ENCODE measurements at regions not wholly inside any gene's neighbourhood (a gene's known extent, or its start where the extent isn't known, plus 50 kb on each side); places are given as distances from the start of the nearest gene placed in this dataset.

DNA sequence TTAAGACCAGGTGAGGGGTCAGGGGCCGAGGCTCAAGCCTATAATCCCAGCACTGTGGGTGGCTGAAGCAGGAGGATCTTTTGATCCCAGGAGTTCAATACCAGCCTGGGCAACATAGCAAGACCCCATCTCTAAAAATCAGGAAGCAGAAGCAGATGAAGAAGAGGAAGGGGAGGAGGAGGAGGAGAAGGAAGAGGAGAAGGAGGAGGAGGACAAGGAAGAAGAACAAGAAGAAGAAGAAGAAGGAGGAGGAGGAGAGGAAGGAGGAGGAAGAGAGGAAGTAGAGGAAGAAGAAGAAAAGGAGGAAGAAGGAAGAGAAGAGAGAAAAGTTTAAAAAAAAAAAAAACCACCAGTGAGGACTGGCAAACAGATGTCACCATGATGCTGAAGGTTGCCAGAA, 92.0 kb upstream of the TMEM26 start:
- TF ChIP-seq, protein P1, sequence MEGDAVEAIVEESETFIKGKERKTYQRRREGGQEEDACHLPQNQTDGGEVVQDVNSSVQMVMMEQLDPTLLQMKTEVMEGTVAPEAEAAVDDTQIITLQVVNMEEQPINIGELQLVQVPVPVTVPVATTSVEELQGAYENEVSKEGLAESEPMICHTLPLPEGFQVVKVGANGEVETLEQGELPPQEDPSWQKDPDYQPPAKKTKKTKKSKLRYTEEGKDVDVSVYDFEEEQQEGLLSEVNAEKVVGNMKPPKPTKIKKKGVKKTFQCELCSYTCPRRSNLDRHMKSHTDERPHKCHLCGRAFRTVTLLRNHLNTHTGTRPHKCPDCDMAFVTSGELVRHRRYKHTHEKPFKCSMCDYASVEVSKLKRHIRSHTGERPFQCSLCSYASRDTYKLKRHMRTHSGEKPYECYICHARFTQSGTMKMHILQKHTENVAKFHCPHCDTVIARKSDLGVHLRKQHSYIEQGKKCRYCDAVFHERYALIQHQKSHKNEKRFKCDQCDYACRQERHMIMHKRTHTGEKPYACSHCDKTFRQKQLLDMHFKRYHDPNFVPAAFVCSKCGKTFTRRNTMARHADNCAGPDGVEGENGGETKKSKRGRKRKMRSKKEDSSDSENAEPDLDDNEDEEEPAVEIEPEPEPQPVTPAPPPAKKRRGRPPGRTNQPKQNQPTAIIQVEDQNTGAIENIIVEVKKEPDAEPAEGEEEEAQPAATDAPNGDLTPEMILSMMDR (IDR thresholded peaks at IDR 0.05; ENCODE audit: extremely low read depth in 1 of 2, insufficient read depth in 1 of 2, low read depth in 1 of 2, low read length in 2 of 2): no peak
- TF ChIP-seq POLR2A (IDR thresholded peaks at IDR 0.05; ENCODE audit: low read depth, low read length) (no peak), POLR2AphosphoS5 (IDR thresholded peaks at IDR 0.05; ENCODE audit: insufficient read depth, low read depth, low read length) (no peak), EZH2 (IDR thresholded peaks at IDR 0.05; ENCODE audit: borderline replicate concordance, low read depth, low read length, severe bottlenecking) (no peak), FOS (IDR thresholded peaks at IDR 0.05; ENCODE audit: borderline replicate concordance, insufficient read depth, low read length) (no peak)
